ENCODE measurements at regions not wholly inside any gene's neighbourhood (a gene's known extent, or its start where the extent isn't known, plus 50 kb on each side); places are given as distances from the start of the nearest gene placed in this dataset.

DNA sequence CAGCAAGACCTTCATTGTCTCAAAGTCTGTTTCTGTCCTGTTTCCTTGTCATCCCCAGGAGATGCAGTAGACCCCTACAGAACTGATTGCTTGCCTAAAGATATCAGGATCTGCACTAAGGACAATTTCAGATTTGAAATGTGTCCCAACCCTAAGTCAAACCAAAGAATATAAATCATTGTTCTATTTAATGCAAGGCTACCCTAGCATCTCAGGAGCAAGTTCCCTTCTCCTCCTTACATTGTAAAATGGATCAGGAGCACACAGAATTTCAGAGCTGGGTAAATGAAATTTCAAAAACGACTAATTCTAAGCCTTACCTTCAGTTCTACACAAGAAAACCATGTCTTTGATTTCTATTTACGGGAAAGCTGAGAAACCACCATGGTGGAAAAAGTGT, 360.9 kb upstream of the KCNH8 start:
- no peaks in the 10 kb centered on the region for H3K9me3 ChIP-seq (ENCODE audit: low read depth, low read length, poor library complexity, severe bottlenecking)
- intact Hi-C loops (cut with micrococcal nuclease; ENCODE audit: unreplicated experiment), result no loop called here
- H3K36me3 ChIP-seq (ENCODE audit: insufficient read depth, low read length, poor library complexity, severe bottlenecking), result no peaks in the 10 kb centered on the region
- no peak overlapping the region for H3K4me3 ChIP-seq (ENCODE audit: low read depth, low read length, poor library complexity, severe bottlenecking)
- no peak for DNase-seq (ENCODE audit: low spot score)
- POLR2A ChIA-PET (ENCODE audit: low non-redundant PET), result no interaction called here
- CTCF ChIA-PET, result no interaction called here
- H3K27me3 ChIP-seq (replicated peaks; ENCODE audit: insufficient read depth, low read depth, low read length, poor library complexity), result no peaks in the 10 kb centered on the region
- H3K4me1 ChIP-seq (ENCODE audit: insufficient read depth, low read length, poor library complexity, severe bottlenecking), result no peaks in the 10 kb centered on the region
- no TSS peak for BruUV-seq (replicated peaks)
- TF ChIP-seq EZH2 (IDR thresholded peaks at IDR 0.05; ENCODE audit: borderline replicate concordance, low read depth, low read length, poor library complexity, severe bottlenecking), result no peak
- no peak for TF ChIP-seq CTCF (conservative IDR thresholded peaks at IDR 0.05; ENCODE audit: low read depth, low read length)
- H3K27ac ChIP-seq (ENCODE audit: low read depth, low read length, poor library complexity, severe bottlenecking), result no peak overlapping the region

GRCh38 chr3:18786650-18787323, 361.5 kb upstream of the KCNH8 start:
- H3K27ac ChIP-seq (ENCODE audit: low read depth, low read length, poor library complexity, severe bottlenecking), result no peak overlapping the region
- TF ChIP-seq EZH2 (IDR thresholded peaks at IDR 0.05; ENCODE audit: borderline replicate concordance, low read depth, low read length, poor library complexity, severe bottlenecking), result no peak
- no peak for TF ChIP-seq CTCF (conservative IDR thresholded peaks at IDR 0.05; ENCODE audit: low read depth, low read length)
- H3K36me3 ChIP-seq (ENCODE audit: insufficient read depth, low read length, poor library complexity, severe bottlenecking), result no peaks in the 10 kb centered on the region
- intact Hi-C loops (cut with micrococcal nuclease; ENCODE audit: unreplicated experiment), result no loop called here
- BruUV-seq (replicated peaks), result no TSS peak
- DNase-seq (ENCODE audit: low spot score), result no peak
- POLR2A ChIA-PET (ENCODE audit: low non-redundant PET), result no interaction called here
- H3K4me3 ChIP-seq (ENCODE audit: low read depth, low read length, poor library complexity, severe bottlenecking), result no peak overlapping the region
- no peaks in the 10 kb centered on the region for H3K9me3 ChIP-seq (ENCODE audit: low read depth, low read length, poor library complexity, severe bottlenecking)
- CTCF ChIA-PET, result no interaction called here
- H3K27me3 ChIP-seq (replicated peaks; ENCODE audit: insufficient read depth, low read depth, low read length, poor library complexity), result no peaks in the 10 kb centered on the region
- no peaks in the 10 kb centered on the region for H3K4me1 ChIP-seq (ENCODE audit: insufficient read depth, low read length, poor library complexity, severe bottlenecking)

GRCh38 chr3:18782191-18782590, 357.1 kb upstream of the SATB1 start:
- intact Hi-C loops (cut with micrococcal nuclease; ENCODE audit: unreplicated experiment), result no loop called here
- H3K27me3 ChIP-seq (replicated peaks; ENCODE audit: insufficient read depth, low read depth, low read length, poor library complexity), result no peaks in the 10 kb centered on the region
- POLR2A ChIA-PET (ENCODE audit: low non-redundant PET), result no interaction called here
- no peak overlapping the region for H3K27ac ChIP-seq (ENCODE audit: low read depth, low read length, poor library complexity, severe bottlenecking)
- no peaks in the 10 kb centered on the region for H3K4me1 ChIP-seq (ENCODE audit: insufficient read depth, low read length, poor library complexity, severe bottlenecking)
- TF ChIP-seq CTCF (conservative IDR thresholded peaks at IDR 0.05; ENCODE audit: low read depth, low read length) (no peak), EZH2 (IDR thresholded peaks at IDR 0.05; ENCODE audit: borderline replicate concordance, low read depth, low read length, poor library complexity, severe bottlenecking) (no peak)
- no TSS peak for BruUV-seq (replicated peaks)
- no peak overlapping the region for H3K4me3 ChIP-seq (ENCODE audit: low read depth, low read length, poor library complexity, severe bottlenecking)
- CTCF ChIA-PET, result no interaction called here
- H3K9me3 ChIP-seq (ENCODE audit: low read depth, low read length, poor library complexity, severe bottlenecking), result no peaks in the 10 kb centered on the region
- H3K36me3 ChIP-seq (ENCODE audit: insufficient read depth, low read length, poor library complexity, severe bottlenecking), result no peaks in the 10 kb centered on the region
- no peak for DNase-seq (ENCODE audit: low spot score)
